BJ (cell line): ENCODE measurements at regions not wholly inside any gene's neighbourhood (a gene's known extent, or its start where the extent isn't known, plus 50 kb on each side); places are given as distances from the start of the nearest gene placed in this dataset.

Source experiments
- CTCF ChIA-PET: fragments of 350-600 bp; formaldehyde crosslinking; extraction: SDS; loops from one replicate; lab custom pipeline; 2021; ENCODE audit warnings: antibody characterized with exemption, inconsistent platforms; lab: Yijun Ruan, JAX
- POLR2A ChIA-PET: fragments of 300-600 bp; sonication (Branson Sonifier 250); formaldehyde crosslinking; extraction: SDS; loops from one replicate; lab custom pipeline; 2021; ENCODE audit warnings: antibody characterized with exemption; lab: Charles Lee
- DNase-seq: peaks from one replicate; pipeline ENCODE4 v3.0.0-alpha.2; 2011; ENCODE audit warnings: low read depth
- H3K27me3 ChIP-seq: 2 replicates; pipeline ENCODE4 v1.6.0; 2011; ENCODE audit warnings: low read length; ENCODE audit not compliant: control insufficient read depth, insufficient read depth
- H3K36me3 ChIP-seq: 2 replicates; pipeline ENCODE4 v1.5.1; 2011; ENCODE audit warnings: low read length; ENCODE audit not compliant: control insufficient read depth, insufficient read depth
- H3K4me3 ChIP-seq: 2 replicates; pipeline ENCODE4 v1.5.1; 2011; ENCODE audit warnings: low read depth, mild to moderate bottlenecking, control low read depth, low read length
- TF ChIP-seq, protein P1 (sequence below): IDR thresholded peaks from 2 replicates; pipeline ENCODE4 v1.5.1; 2011; ENCODE audit warnings: low read depth, mild to moderate bottlenecking, control low read depth, inconsistent platforms, low read length, moderate library complexity; ENCODE audit not compliant: insufficient read depth

DNA sequence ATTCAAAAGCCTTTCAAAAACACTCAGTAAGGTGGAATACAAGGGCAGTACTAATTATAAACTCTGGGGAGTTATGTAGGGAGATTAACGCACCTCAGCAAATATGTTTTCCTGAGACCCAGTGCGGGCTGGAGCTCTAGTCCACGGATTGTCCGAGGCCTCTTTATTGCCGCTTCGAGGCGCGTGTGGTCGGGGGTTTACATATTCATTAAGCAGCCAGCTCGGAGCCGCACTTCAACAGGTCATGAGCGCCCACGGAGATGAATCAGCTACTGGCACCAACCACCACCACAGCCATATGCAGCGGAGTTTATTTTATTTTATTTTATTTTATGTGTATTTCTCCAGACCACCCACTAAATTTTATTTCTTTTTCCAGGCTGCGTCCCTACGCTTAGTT lies 195.9 kb upstream of the ADARB2 start:
- POLR2A ChIA-PET = no interaction called here
- TF ChIP-seq, protein P1, sequence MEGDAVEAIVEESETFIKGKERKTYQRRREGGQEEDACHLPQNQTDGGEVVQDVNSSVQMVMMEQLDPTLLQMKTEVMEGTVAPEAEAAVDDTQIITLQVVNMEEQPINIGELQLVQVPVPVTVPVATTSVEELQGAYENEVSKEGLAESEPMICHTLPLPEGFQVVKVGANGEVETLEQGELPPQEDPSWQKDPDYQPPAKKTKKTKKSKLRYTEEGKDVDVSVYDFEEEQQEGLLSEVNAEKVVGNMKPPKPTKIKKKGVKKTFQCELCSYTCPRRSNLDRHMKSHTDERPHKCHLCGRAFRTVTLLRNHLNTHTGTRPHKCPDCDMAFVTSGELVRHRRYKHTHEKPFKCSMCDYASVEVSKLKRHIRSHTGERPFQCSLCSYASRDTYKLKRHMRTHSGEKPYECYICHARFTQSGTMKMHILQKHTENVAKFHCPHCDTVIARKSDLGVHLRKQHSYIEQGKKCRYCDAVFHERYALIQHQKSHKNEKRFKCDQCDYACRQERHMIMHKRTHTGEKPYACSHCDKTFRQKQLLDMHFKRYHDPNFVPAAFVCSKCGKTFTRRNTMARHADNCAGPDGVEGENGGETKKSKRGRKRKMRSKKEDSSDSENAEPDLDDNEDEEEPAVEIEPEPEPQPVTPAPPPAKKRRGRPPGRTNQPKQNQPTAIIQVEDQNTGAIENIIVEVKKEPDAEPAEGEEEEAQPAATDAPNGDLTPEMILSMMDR = no peak

DNA sequence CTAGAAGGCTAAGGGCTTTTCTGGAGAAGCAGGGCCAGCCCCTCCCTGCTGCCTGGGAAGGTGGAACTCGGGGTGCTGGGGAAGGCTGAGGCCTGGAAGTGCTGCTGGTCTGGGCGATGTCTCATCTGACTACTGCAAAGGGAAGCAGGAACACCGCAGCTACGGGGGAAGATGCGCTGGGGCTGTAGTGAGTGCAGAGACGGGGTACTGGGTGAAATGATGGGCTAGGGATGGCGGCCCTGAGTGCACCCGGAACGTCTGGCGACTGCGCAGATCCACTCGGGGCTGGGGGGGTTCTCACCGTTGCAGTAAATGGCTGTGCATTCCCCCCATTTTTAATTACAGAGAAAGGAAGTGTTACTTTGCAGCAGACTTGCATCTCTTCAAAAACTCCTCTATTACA lies 195.4 kb upstream of the ADARB2 start:
- no peak for DNase-seq
- Histone ChIP-seq H3K27me3 (no peaks in the 10 kb centered on the region), H3K36me3 (no peaks in the 10 kb centered on the region), H3K4me3 (no peak overlapping the region)
- POLR2A ChIA-PET = no interaction called here
- CTCF ChIA-PET = no interaction called here
- TF ChIP-seq, protein P1 = no peak

More for the DNA sequence above, 195.9 kb upstream of the ADARB2 start:
- Histone ChIP-seq H3K36me3 (no peaks in the 10 kb centered on the region), H3K4me3 (no peak overlapping the region), H3K27me3 (no peaks in the 10 kb centered on the region)
- CTCF ChIA-PET = no interaction called here
- no peak for DNase-seq

DNA sequence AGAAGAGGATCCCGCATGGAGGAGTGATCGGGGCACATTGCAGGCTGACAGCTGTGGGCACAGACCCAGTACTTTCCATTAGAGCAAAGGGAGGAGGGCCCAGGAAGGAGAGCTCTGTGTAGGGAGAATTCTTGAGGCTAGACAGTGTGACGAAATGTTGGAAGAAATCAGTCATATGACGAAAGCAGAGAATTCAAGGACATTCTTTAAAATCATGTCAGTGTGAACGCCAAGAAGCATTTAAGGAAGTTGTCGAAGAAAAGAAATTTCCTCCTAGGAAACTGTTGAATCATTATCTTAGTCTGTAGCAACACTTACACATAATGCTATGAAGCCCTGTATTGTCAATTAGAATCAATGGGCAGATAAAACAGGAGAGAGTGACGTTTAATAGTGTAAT lies 191.3 kb upstream of the ADARB2 start:
- Histone ChIP-seq H3K4me3 (no peak overlapping the region), H3K36me3 (no peaks in the 10 kb centered on the region), H3K27me3 (no peaks in the 10 kb centered on the region)
- TF ChIP-seq, protein P1 = no peak
- POLR2A ChIA-PET = no interaction called here
- CTCF ChIA-PET = no interaction called here
- no peak for DNase-seq

DNA sequence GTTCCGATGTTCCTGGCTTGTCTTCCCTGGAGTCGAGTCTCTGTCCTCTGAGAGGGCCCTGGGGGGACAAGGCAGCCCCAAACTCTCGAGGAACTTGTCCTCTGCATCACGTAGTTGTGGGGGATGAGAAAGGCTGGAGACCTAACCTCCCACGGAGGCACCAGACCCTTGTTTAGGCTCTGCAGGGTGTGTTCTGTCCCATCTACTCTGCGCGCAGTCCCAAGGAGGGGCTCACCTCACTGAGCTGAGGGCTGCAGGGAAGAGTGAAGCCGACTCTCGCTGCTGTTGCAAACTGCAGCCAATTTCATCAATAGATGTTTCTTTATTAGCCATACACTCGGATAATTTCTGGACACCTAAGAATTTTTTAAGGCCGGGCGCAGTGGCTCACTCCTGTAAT lies 186.7 kb upstream of the ADARB2 start:
- Histone ChIP-seq H3K27me3 (no peaks in the 10 kb centered on the region), H3K36me3 (no peaks in the 10 kb centered on the region), H3K4me3 (no peak overlapping the region)
- ChIA-PET CTCF (no interaction called here), POLR2A (no interaction called here)
- DNase-seq = no peak
- TF ChIP-seq, protein P1 = no peak

DNA sequence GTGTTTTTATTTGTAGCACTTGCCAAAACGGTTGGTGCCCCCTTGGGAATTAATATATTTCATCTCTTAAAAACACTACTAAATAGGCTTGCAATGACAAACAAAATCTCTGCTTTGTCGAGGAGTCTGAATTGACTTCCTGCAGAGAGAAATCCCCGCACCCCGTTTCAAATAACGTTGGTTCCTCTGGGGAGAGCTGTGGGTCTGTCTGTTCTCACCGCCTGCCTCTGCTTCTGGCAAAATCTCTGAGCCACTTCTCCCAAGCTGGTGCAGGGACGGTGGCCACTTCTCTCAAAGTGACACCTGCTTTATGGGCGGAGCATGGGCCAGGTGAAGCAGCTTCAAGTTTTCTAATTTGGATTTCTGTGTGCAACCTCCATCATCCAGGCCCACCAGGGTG lies 186.3 kb upstream of the ADARB2 start:
- H3K27me3 ChIP-seq = no peaks in the 10 kb centered on the region
- DNase-seq = no peak
- ChIA-PET POLR2A (no interaction called here), CTCF (no interaction called here)
- no peaks in the 10 kb centered on the region for H3K36me3 ChIP-seq
- no peak overlapping the region for H3K4me3 ChIP-seq
- TF ChIP-seq, protein P1 = no peak
